ENCODE measurements at regions not wholly inside any gene's neighbourhood (a gene's known extent, or its start where the extent isn't known, plus 50 kb on each side); places are given as distances from the start of the nearest gene placed in this dataset.
"Not testable (repeated sequence)": the region's sequence is repeated elsewhere in the genome, so short reads cannot be mapped to it uniquely, and the experiment has no call there.

DNA sequence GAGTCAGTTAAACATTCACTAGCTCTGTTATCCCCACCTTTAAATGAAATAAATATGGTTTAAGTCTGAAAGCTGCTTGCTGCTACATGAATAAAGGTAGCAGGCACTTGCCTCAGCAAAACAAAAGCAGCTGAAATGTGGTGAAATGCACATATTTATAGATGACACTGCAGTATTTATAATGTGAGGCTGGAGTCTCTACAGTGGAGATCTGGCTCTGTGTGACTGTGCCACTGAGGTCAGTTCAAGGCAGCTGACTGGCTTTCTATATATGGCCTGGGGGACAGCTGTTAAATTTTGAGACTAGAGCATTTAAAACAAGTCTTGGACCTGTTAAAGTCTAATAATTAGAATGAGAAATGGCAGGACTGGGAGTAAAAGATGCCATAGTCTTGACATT lies 859.6 kb upstream of the SEMA6A start:
- DNase-seq (ENCODE audit: low read depth in 3 of 3) = no peak

- no peak for DNase-seq (ENCODE audit: low read depth in 3 of 3)
These were observed 859.2 kb upstream of the SEMA6A start for GRCh38 chr5:117433818-117434217.

DNA sequence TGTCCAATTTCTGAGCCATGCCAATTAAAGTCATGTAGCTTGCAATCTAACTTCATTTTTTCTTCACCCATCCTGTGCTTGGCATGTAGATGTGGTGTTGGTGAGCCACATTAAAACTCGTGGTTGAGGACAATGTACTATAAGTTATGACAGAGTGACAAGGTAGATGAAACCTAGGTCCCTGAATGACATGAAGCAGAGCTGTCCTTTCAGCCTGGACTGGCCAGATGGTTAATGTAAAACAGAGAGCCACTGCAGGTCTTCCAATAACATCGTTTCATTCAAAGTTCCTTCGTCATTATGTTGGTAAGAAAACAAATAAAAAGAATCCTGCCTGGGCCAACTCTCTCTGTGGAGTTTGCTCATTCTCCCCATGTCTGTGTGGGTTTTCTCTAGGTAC lies 856.5 kb upstream of the SEMA6A start:
- no peak for DNase-seq (ENCODE audit: low read depth in 3 of 3)

DNA sequence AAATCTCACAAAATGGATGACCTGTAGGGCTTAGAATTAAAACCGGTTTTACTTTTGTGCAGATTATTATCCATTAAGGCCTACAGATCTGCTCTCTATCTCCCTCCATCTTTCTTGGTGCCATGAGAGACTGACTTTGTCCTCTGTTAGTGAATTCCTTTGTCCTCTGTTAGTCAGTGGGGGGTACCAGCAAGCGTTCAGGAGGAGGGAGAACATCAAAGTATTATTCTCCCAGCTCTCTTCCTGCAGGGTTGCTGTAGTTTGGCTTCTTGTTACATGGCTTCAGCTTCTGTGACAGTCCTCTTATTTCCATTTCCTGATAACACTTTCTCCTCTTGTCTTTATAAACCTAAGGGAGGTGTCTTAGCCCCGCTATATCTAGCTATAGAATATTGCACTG lies 850.5 kb upstream of the SEMA6A start:
- DNase-seq (ENCODE audit: low read depth in 3 of 3) = no peak

DNA sequence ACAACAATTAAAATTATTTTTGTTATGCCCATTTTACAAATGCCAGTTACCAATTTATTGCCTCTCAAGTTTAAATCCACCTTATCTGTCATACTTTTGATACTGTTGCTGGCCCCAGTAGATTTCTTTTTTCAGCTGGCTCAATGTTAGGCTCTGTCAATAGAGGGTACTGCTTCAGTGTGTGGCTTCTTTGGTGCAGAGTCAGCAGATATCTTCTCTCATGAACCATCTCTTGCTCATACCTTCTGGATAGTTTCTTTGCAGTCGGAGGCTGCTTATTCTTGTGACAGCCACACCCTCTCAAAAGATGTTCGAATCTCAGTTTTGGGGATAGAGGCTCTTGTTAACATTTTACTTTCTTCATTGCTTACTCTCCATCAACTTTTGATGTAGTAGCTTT lies 849.9 kb upstream of the SEMA6A start:
- DNase-seq (ENCODE audit: low read depth in 3 of 3) = no peak

DNA sequence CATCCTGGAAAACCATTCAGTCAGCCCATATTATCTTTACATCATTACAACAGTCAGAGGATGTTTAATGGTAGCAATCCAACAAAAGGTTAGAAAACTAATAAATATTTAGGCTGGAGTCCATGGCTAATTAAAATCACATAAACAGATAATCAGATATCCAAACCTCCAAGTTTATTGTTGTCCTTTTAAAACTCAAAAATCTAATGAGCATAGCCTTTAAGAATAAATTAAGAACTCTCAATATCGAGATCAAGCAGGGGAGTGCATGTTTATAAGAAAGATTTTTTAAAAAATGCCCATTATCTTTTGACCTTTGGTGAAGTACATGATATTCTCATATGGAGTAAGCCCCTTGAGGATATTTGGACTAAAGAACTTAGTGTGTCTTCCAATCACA lies 842.9 kb upstream of the SEMA6A start:
- DNase-seq (ENCODE audit: low read depth in 3 of 3) = no peak

DNA sequence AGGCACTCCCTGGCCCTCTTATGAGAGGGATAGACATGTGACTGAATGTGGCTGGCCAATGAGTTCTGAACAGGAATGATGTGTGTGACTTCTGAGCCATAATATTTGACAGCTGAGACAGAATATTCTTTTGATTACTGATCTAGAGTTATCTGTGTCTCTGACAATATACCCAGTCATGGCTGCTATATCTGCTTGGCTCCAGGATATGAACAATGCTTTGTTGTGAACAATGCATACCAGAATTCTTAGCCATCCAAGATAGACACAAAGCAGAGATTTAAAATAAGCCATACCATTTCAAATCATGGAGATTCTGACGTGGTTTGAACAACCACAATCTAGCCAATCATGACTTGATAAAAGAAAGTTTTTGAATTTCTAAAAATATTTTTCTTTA lies 840.3 kb upstream of the SEMA6A start:
- no peak for DNase-seq (ENCODE audit: low read depth in 3 of 3)

GRCh38 chr5:117411701-117412100 lies 837.1 kb upstream of the SEMA6A start:
- no peak for DNase-seq (ENCODE audit: low read depth in 3 of 3)

DNA sequence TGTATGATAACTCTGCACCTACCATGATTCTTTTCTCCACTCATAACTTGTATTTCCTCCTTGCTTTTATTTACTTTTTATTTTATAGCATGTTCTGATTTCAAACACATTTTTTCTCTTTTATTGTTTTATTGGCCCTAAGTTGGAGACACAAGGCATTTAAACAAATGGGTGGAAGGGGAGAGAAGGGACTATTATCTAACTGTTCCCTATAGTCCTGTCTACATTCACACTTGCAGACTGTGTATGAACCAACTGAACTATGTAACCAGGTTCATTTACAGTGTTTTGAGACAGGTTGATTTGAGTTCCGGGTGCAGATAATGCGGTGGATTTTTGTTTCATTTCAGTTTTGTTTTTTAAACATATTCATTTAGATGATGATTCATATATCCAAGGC lies 830.6 kb upstream of the SEMA6A start:
- DNase-seq (ENCODE audit: low read depth in 3 of 3) = no peak

DNA sequence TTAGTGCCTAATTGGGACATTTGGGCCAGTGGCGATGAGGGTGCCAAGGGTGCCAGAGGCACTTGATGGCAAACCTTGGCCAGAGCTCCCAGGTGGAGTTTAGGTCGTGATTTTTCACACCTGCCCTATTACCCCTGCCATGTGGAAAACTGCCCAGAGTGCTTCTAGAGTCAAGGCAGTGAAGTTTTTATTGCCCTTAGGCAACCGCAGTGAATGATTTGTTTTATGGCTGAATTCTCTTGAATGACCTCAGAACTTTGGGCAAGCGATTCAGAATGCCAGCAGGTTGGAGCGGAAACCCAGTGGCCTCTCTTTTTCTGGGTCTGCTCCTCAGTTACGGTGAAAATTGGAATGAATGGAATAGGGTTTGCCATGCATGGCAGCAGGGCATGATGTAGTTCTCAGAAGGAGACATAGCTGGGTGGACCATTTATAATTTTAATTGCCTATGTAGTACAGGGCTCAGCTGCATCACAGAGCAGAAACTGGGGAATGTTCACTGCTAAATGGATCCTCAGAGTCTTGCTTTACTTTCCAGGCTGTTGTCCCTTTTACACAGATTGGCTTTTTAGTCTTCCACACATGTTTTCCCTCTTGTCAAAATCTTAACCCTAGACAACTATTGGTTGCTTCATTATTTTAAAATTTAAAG lies 820.0 kb upstream of the SEMA6A start:
- no peak for DNase-seq (ENCODE audit: low read depth in 3 of 3)

DNA sequence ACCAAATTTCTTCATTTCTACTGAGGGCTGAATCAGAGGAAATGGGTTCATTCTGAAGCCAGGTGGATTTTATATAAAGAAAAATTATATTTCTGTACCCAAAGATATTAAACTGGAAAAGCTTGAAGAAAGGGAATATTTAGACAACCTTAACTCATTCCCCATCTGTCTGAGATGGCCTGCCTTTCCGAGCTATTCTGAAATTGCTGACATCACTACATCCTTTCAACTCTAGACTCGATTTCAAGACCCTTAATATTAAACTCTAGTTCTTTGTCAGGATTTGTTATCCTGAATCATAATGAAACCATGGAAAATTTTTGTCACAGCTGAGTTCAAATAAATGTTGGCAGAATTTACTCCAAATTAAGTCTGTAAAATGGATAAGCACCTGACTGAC lies 818.5 kb upstream of the SEMA6A start:
- no peak for DNase-seq (ENCODE audit: low read depth in 3 of 3)

- no peak for DNase-seq (ENCODE audit: low read depth in 3 of 3)
These were observed 805.7 kb upstream of the SEMA6A start for GRCh38 chr5:117380316-117380715.

DNA sequence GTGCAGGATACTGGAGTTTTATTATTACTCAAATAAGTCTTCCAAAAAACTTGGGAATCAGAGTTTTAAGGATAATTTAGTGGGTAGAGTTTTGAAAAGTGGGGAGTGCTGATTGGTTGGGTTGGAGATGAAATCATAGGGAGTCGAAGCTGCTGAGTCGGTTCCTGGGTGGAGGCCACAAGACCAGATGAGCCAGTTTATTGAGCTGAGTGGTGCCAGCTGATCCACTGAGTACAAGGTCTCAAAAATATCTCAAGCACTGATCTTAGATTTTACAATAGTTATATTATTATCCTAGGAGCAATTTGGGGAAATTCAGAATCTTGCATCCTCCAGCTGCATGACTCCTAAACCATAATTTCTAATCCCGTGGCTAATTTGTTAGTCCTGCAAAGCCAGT lies 804.9 kb upstream of the SEMA6A start:
- DNase-seq (ENCODE audit: low read depth in 3 of 3) = no peak

GRCh38 chr5:117376748-117377147 lies 802.1 kb upstream of the SEMA6A start:
- no peak for DNase-seq (ENCODE audit: low read depth in 3 of 3)

GRCh38 chr5:117359895-117360294 lies 785.3 kb upstream of the SEMA6A start:
- DNase-seq (ENCODE audit: low read depth in 3 of 3) = no peak

GRCh38 chr5:117357886-117358285 lies 783.3 kb upstream of the SEMA6A start:
- no peak for DNase-seq (ENCODE audit: low read depth in 3 of 3)

DNA sequence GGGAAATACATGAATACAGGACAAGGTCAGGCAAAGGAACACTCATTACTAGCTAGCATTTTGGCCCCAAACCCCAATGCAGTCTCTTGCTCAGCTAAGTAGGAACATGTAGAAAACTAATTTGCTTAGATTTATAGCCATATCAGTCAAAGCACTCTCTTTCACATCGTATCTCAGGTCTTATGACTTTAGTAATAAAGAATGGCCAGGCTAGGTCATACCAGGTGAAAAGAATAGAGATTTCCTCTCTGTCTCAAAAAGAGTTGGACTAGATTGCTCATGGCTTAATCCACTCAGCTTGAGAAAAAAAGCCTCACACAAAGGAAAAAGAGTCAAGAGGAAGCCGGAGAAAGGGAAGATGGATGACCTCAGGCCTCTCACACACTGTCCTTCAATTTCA lies 772.7 kb upstream of the SEMA6A start:
- no peak for DNase-seq (ENCODE audit: low read depth in 3 of 3)

GRCh38 chr5:117343726-117344125 lies 769.1 kb upstream of the SEMA6A start:
- DNase-seq (ENCODE audit: low read depth in 3 of 3) = not testable (repeated sequence)

- DNase-seq (ENCODE audit: low read depth in 3 of 3) = no peak
These were observed 762.6 kb upstream of the SEMA6A start for GRCh38 chr5:117337064-117337749.

DNA sequence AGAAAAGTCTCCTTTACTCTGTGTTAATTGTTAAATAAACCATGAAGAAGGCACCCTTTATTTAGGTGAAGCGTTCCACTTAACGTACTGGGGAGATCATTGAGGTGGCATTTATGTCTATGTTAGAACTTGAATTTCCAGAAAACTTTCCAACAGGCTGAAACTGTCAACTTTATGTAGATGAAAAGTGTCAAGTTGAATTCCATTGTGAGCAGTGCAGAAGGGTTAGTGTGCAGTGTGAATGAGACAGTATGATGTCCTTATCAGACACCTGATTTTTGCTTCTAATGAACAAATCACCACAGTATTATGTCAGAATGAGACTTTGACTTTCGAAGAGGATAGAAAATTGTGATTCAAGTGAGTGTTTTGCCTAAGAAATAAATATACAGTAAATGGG lies 761.6 kb upstream of the SEMA6A start:
- DNase-seq (ENCODE audit: low read depth in 3 of 3) = no peak

GRCh38 chr5:117333011-117333410 lies 758.4 kb upstream of the SEMA6A start:
- no peak for DNase-seq (ENCODE audit: low read depth in 3 of 3)

DNA sequence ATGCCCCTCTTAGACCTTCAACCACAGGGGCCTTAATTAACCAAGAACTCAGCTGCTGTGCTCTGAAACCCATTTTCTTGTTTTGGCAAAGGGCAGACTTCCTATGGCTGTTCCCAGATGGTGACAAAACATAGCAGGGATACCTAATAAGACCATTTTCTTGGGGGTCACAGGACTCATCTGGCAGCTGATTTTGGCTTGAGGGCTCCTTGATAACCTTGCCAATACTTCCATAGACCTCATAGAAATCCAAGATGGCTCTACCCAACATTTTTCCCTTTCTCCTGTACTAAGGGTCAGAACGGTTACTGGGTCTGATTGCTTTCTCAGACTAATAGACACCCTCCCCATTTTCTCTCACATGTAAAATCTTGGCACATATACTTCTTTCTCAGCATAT lies 757.7 kb upstream of the SEMA6A start:
- no peak for DNase-seq (ENCODE audit: low read depth in 3 of 3)

DNA sequence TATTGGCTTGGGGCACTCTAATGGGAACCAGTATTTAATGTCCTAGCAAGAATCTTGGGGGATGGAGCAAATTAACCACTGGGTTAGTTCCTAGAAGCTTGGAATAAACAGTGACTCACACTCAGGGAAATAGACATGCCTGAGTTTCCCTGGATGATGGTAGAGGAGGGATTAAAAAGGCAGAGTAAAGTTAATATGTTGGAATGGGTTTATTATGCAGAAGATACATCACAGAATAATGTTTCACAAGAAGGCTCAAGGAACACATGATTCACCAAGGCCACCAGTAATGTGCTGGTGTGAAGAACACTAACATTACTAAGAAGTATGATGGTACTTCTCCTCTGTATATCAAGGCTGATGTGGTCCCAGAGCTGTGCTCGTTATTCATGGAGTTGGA lies 752.9 kb upstream of the SEMA6A start:
- DNase-seq (ENCODE audit: low read depth in 3 of 3) = no peak

DNA sequence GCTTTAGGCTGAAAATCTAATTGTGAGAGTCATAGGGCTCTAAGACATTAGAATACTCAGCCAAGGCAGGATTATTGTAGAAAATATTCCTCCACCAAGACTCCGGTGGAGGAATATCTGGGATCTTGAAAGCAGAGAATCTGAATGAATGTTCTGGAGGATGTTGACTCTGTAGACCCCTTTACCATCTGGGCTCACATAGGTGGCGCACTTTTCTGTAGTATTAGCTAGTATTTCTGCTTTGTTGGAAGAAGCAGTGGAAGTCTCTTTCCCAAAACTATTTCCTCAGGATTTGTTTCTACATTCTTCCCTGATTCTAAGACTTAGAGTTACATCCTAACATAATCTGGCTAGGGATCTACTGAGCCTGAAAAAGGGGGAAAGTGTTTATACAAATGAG lies 752.4 kb upstream of the SEMA6A start:
- DNase-seq (ENCODE audit: low read depth in 3 of 3) = no peak

Data from stimulated activated CD4-positive, alpha-beta T cell treated with anti-CD3 and anti-CD28 coated beads, TNF-alpha, amount 100 ng/mL, for 48 hours (primary cell).